ENCODE measurements at regions not wholly inside any gene's neighbourhood (a gene's known extent, or its start where the extent isn't known, plus 50 kb on each side); places are given as distances from the start of the nearest gene placed in this dataset.

GRCh38 chr11:119860561-119861094 lies 131.6 kb upstream of the NECTIN1 start:
- no peaks in the 10 kb centered on the region for H3K79me2 ChIP-seq (ENCODE audit: insufficient read depth, low read length)
- H3K36me3 ChIP-seq (replicated peaks in 1 of 2; ENCODE audit: control insufficient read depth in 1 of 2, insufficient read depth in 2 of 2, low read length in 2 of 2), result no peaks in the 10 kb centered on the region
- ChIA-PET CTCF (ENCODE audit: low intra/inter-chr PET ratio, low total read pairs) (no interaction called here), POLR2A (no interaction called here)
- intact Hi-C loops (cut with micrococcal nuclease; ENCODE audit: unreplicated experiment) (no loop called here), in situ Hi-C loops (cut with HindIII; ENCODE audit: extremely low pct_ligation_motif_present, low pct_unique_long_range_greater_than_20kb) (no loop called here)
- no peak for DNase-seq (ENCODE audit: low spot score)
- WGBS (ENCODE audit: low lambda C conversion rate), result 14% methylated on average over 5 of the region's 5 CpGs
- no peak overlapping the region for H3K27ac ChIP-seq (ENCODE audit: extremely low read length, insufficient read depth, low read length)
- peaks cover 3 to 51% of the 10 kb centered on the region in 2 experiments; a peak in 3 of 5 replicates for H3K27me3 ChIP-seq (ENCODE audit: control insufficient read depth in 1 of 2, insufficient read depth in 2 of 2, low read length in 2 of 2)
- H3K4me2 ChIP-seq (ENCODE audit: low read depth, low read length), result no peak overlapping the region
- no peak overlapping the region for H3K4me3 ChIP-seq (replicated peaks in 1 of 3; ENCODE audit: insufficient read depth in 1 of 3, low read depth in 2 of 3, low read length in 3 of 3)
- H3K9me3 ChIP-seq (ENCODE audit: low read length), result no peaks in the 10 kb centered on the region
- no peak overlapping the region for H2AFZ ChIP-seq (ENCODE audit: low read length)
- FAIRE-seq, result no peak
- ATAC-seq, result no peak
- no peak overlapping the region for H3K9ac ChIP-seq (ENCODE audit: insufficient read depth, low read depth, low read length)
- no peaks in the 10 kb centered on the region for H4K20me1 ChIP-seq (ENCODE audit: insufficient read depth, low read length)
- BruUV-seq (replicated peaks), result no TSS peak
- no peaks in the 10 kb centered on the region for H3K4me1 ChIP-seq (ENCODE audit: insufficient read depth, low read length)
- TF ChIP-seq FOXK2 (IDR thresholded peaks at IDR 0.05), result no peak
- TF ChIP-seq ZNF180 (CRISPR knock-in tag; IDR thresholded peaks at IDR 0.05; ENCODE audit: borderline replicate concordance, low read depth), result no peak
- TF ChIP-seq ETV5 (CRISPR knock-in tag; IDR thresholded peaks at IDR 0.05; ENCODE audit: borderline replicate concordance), result no peak
- TF ChIP-seq ZNF629 (CRISPR knock-in tag; conservative IDR thresholded peaks at IDR 0.05), result no peak
- no peak for TF ChIP-seq ZHX2 (IDR thresholded peaks at IDR 0.05; ENCODE audit: low read depth)
- TF ChIP-seq ZHX2 (CRISPR knock-in tag; IDR thresholded peaks at IDR 0.05; ENCODE audit: borderline replicate concordance), result no peak
- no peak for TF ChIP-seq ZNF674 (CRISPR knock-in tag; IDR thresholded peaks at IDR 0.05; ENCODE audit: low read depth)
- TF ChIP-seq ZNF652 (CRISPR knock-in tag; IDR thresholded peaks at IDR 0.05; ENCODE audit: borderline replicate concordance, low read depth), result no peak
- no peak for TF ChIP-seq IKZF1 (IDR thresholded peaks at IDR 0.05)
- no peak for TF ChIP-seq THAP11 (CRISPR knock-in tag; IDR thresholded peaks at IDR 0.05)
- no peak for TF ChIP-seq GFI1 (CRISPR knock-in tag; IDR thresholded peaks at IDR 0.05; ENCODE audit: borderline replicate concordance)
- TF ChIP-seq KDM5A (IDR thresholded peaks at IDR 0.05; ENCODE audit: borderline replicate concordance, low read length), result no peak
- no peak for TF ChIP-seq AHDC1 (CRISPR knock-in tag; IDR thresholded peaks at IDR 0.05; ENCODE audit: borderline replicate concordance)
- TF ChIP-seq CHD2 (IDR thresholded peaks at IDR 0.05; ENCODE audit: low read depth, low read length), result no peak
- no peak for TF ChIP-seq ZNF713 (CRISPR knock-in tag; IDR thresholded peaks at IDR 0.05)
- no peak for TF ChIP-seq ZNF546 (CRISPR knock-in tag; conservative IDR thresholded peaks at IDR 0.05)

All from HepG2 (cell line).